ENCODE measurements at regions not wholly inside any gene's neighbourhood (a gene's known extent, or its start where the extent isn't known, plus 50 kb on each side); places are given as distances from the start of the nearest gene placed in this dataset.

- H3K4me3 Mint-ChIP-seq (ENCODE audit: unreplicated experiment), result no peak overlapping the region
- H3K9me3 Mint-ChIP-seq (ENCODE audit: low read depth), result no peaks in the 10 kb centered on the region
- DNase-seq (ENCODE audit: low spot score), result no peak
- H3K36me3 Mint-ChIP-seq (ENCODE audit: low read depth), result no peaks in the 10 kb centered on the region
- TF ChIP-seq CTCF (IDR thresholded peaks at IDR 0.05), result no peak
- H3K27me3 Mint-ChIP-seq (ENCODE audit: low read depth), result no peaks in the 10 kb centered on the region
- H3K27ac Mint-ChIP-seq (ENCODE audit: unreplicated experiment), result no peak overlapping the region
- peaks cover 5% of the 10 kb centered on the region for H3K4me1 Mint-ChIP-seq (ENCODE audit: low read depth)
Observed at GRCh38 chr12:91364471-91365184, 182.0 kb upstream of the DCN start.

- peak; percentile 90 for TF ChIP-seq CTCF (IDR thresholded peaks at IDR 0.05)
- peak overlapping the region; percentile 23 for H3K4me3 Mint-ChIP-seq (ENCODE audit: unreplicated experiment)
- H3K36me3 Mint-ChIP-seq (ENCODE audit: low read depth), result no peaks in the 10 kb centered on the region
- H3K9me3 Mint-ChIP-seq (ENCODE audit: low read depth), result no peaks in the 10 kb centered on the region
- H3K27me3 Mint-ChIP-seq (ENCODE audit: low read depth), result no peaks in the 10 kb centered on the region
- no peak overlapping the region for H3K27ac Mint-ChIP-seq (ENCODE audit: unreplicated experiment)
- DNase-seq (ENCODE audit: low spot score), result no peak
- peaks cover 12% of the 10 kb centered on the region for H3K4me1 Mint-ChIP-seq (ENCODE audit: low read depth)
Observed at GRCh38 chr12:91361864-91362263, 179.2 kb upstream of the DCN start.

DNA sequence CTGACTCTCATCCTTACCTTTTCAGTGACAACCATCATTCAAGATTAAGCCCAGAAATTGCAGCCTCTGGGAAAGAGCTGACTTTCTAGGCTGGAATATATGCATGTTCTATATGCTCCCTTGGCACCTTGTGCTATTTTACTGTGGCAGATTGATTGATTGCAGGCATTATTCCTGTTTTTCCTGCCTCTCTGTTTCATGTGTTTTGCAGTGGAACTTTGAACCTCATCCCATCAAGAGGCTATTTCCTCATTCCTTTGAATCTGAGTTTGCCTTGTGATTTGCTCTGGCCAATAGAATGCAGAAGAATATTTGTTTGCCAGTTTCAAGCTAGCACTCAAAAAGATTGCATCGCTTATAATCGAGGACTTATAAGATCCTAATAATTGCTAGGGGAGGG is 174.8 kb upstream of the DCN start:
- Mint-ChIP-seq H3K27me3 (ENCODE audit: low read depth) (no peaks in the 10 kb centered on the region), H3K27ac (ENCODE audit: unreplicated experiment) (no peak overlapping the region), H3K4me3 (ENCODE audit: unreplicated experiment) (no peak overlapping the region), H3K36me3 (ENCODE audit: low read depth) (no peaks in the 10 kb centered on the region), H3K9me3 (ENCODE audit: low read depth) (no peaks in the 10 kb centered on the region), H3K4me1 (ENCODE audit: low read depth) (peaks cover 28% of the 10 kb centered on the region)
- no peak for DNase-seq (ENCODE audit: low spot score)
- no peak for TF ChIP-seq CTCF (IDR thresholded peaks at IDR 0.05)

- H3K4me1 Mint-ChIP-seq (ENCODE audit: low read depth), result peaks cover 24% of the 10 kb centered on the region
- no peak for TF ChIP-seq CTCF (IDR thresholded peaks at IDR 0.05)
- no peaks in the 10 kb centered on the region for H3K27me3 Mint-ChIP-seq (ENCODE audit: low read depth)
- DNase-seq (ENCODE audit: low spot score), result no peak
- H3K36me3 Mint-ChIP-seq (ENCODE audit: low read depth), result no peaks in the 10 kb centered on the region
- H3K27ac Mint-ChIP-seq (ENCODE audit: unreplicated experiment), result peak overlapping the region; percentile 75
- H3K4me3 Mint-ChIP-seq (ENCODE audit: unreplicated experiment), result no peak overlapping the region
- H3K9me3 Mint-ChIP-seq (ENCODE audit: low read depth), result peaks cover 5% of the 10 kb centered on the region
Observed at GRCh38 chr12:91356405-91356804, 173.8 kb upstream of the DCN start.

GRCh38 chr12:91355150-91356006 is 172.8 kb upstream of the DCN start:
- H3K36me3 Mint-ChIP-seq (ENCODE audit: low read depth), result no peaks in the 10 kb centered on the region
- H3K27ac Mint-ChIP-seq (ENCODE audit: unreplicated experiment), result no peak overlapping the region
- no peak overlapping the region for H3K4me3 Mint-ChIP-seq (ENCODE audit: unreplicated experiment)
- no peaks in the 10 kb centered on the region for H3K27me3 Mint-ChIP-seq (ENCODE audit: low read depth)
- TF ChIP-seq CTCF (IDR thresholded peaks at IDR 0.05), result peak; percentile 96
- DNase-seq (ENCODE audit: low spot score), result no peak
- peaks cover 24% of the 10 kb centered on the region for H3K4me1 Mint-ChIP-seq (ENCODE audit: low read depth)
- H3K9me3 Mint-ChIP-seq (ENCODE audit: low read depth), result peaks cover 5% of the 10 kb centered on the region
